Uterus (tissue), 3 donors: ENCODE measurements at regions not wholly inside any gene's neighbourhood (a gene's known extent, or its start where the extent isn't known, plus 50 kb on each side); places are given as distances from the start of the nearest gene placed in this dataset.

Source experiments
- DNase-seq, 2 donors: peaks; one replicate each; pipeline ENCODE4 v3.0.0-alpha.2; 2019 to 2020
- H3K27ac ChIP-seq, 2 donors: fragments of 200-600 bp; sonication (generic); 1 replicate in 1 of 2; 2 replicates in 1 of 2; pipeline ENCODE4 v1.5.1; 2016 to 2018
- H3K27me3 ChIP-seq, 2 donors: fragments of 200-600 bp; sonication (generic); one replicate each; pipeline ENCODE4 v1.5.1; 2018 to 2019; ENCODE audit warnings: control low read depth in 1 of 2
- H3K36me3 ChIP-seq, 2 donors: fragments of 200-600 bp; sonication (generic); one replicate each; pipeline ENCODE4 v1.5.1; 2019; ENCODE audit warnings: control low read depth in 1 of 2
- H3K4me1 ChIP-seq, 2 donors: fragments of 200-600 bp; sonication (generic); one replicate each; pipeline ENCODE4 v1.5.1; 2018 to 2019; ENCODE audit warnings: control low read depth in 1 of 2
- H3K4me3 ChIP-seq, 2 donors: fragments of 200-600 bp; sonication (generic); 1 replicate in 1 of 2; 2 replicates in 1 of 2; pipeline ENCODE4 v1.5.1; 2018 to 2019; ENCODE audit warnings: mild to moderate bottlenecking in 1 of 2
- H3K9me3 ChIP-seq, 2 donors: fragments of 200-600 bp; sonication (generic); one replicate each; pipeline ENCODE4 v1.5.1; 2019; ENCODE audit warnings: control low read depth in 1 of 2
- POLR2A ChIP-seq, 2 donors: fragments of 450-650 bp; IDR thresholded peaks; one replicate each; pipeline ENCODE4 v1.6.1; 2016; ENCODE audit warnings: antibody characterized with exemption in 2 of 2, mild to moderate bottlenecking in 1 of 2, moderate library complexity in 1 of 2
- intact Hi-C: fragments of 100-400 bp; cut with DNase I; formaldehyde crosslinking; loops from one replicate; pipeline ENCODE4 v1.15.1; 2023; ENCODE audit warnings: low total_unique reads
- TF ChIP-seq, protein P1 (sequence below), 4 experiments: fragments of 200-600 bp in 2 of 4; fragments of 450-650 bp in 2 of 4; sonication (generic) in 2 of 4; IDR thresholded peaks; one replicate each; pipeline ENCODE4 v1.5.1; 2016 to 2019; ENCODE audit warnings: antibody characterized with exemption in 4 of 4, mild to moderate bottlenecking in 2 of 4, moderate library complexity in 1 of 4
- donor health status: DM: yes; HTN: yes; CAD: no.

DNA sequence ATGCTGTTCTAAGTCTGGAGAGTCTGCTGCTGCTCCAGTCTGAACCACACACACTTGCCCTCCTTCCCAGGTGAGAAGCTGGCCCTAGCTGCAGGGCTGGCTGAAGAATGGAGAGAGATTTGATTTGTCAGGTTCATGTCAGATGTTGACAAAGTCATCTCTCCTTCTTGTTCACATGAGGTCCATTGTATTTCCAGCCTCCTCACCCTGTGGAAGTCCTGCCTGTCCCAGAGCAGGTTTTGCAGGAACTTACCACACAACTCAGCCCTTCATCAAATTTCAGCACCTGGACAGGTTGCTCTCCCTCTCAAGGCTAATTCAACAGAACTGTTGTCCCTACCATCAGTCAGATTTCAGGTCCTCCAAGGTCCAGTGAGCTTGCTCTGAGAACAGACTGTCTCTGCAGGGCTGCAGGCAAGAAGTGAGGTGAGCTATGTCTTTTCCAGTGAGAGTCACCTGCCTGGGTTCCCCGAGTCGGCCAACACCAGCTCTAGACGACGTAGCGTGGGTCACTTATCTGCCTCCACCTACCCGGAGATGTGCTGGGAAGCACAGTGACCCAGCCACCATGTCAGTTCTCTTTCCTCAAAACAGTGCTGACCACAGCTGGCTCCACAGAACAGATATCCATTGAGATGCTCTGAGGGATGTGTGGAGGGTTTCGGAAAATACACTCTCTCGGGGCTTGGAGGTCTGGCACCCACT, 58.0 kb upstream of the CD93 start:
- TF ChIP-seq POLR2A (IDR thresholded peaks at IDR 0.05) = no peak
- TF ChIP-seq, protein P1, sequence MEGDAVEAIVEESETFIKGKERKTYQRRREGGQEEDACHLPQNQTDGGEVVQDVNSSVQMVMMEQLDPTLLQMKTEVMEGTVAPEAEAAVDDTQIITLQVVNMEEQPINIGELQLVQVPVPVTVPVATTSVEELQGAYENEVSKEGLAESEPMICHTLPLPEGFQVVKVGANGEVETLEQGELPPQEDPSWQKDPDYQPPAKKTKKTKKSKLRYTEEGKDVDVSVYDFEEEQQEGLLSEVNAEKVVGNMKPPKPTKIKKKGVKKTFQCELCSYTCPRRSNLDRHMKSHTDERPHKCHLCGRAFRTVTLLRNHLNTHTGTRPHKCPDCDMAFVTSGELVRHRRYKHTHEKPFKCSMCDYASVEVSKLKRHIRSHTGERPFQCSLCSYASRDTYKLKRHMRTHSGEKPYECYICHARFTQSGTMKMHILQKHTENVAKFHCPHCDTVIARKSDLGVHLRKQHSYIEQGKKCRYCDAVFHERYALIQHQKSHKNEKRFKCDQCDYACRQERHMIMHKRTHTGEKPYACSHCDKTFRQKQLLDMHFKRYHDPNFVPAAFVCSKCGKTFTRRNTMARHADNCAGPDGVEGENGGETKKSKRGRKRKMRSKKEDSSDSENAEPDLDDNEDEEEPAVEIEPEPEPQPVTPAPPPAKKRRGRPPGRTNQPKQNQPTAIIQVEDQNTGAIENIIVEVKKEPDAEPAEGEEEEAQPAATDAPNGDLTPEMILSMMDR (IDR thresholded peaks at IDR 0.05) = no peak
- Histone ChIP-seq H3K4me3 (no peak overlapping the region), H3K36me3 (no peaks in the 10 kb centered on the region), H3K27me3 (no peaks in the 10 kb centered on the region), H3K9me3 (no peaks in the 10 kb centered on the region), H3K27ac (no peak overlapping the region), H3K4me1 (no peaks in the 10 kb centered on the region)
- no peak for DNase-seq
- intact Hi-C loops = no loop called here

DNA sequence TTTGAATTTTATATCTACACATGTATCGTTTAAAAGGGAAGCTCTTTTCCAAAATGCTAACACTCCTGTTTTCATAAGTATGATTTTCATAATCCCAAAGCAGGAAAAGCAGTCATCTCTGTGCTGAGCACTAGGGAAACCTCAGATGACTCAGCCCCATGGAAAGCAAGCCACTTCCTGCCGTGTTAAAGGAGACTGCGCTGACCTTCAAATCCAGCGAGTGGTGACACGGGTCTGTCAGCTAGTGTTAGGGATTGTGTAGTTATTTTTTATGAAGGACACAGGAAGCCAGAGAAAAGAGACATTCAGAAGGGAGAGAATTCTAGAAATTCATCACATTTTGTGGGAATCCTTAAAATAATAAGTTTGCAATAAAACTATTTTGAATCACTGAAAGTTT, 57.0 kb upstream of the CD93 start:
- TF ChIP-seq, protein P1 (IDR thresholded peaks at IDR 0.05) = no peak
- no peak for TF ChIP-seq POLR2A (IDR thresholded peaks at IDR 0.05)
- Histone ChIP-seq H3K36me3 (no peaks in the 10 kb centered on the region), H3K27ac (peak overlapping the region in 1 of 2 donors; percentile 43), H3K4me1 (no peaks in the 10 kb centered on the region), H3K4me3 (no peak overlapping the region), H3K27me3 (no peaks in the 10 kb centered on the region), H3K9me3 (no peaks in the 10 kb centered on the region)
- intact Hi-C loops = no loop called here
- DNase-seq = peak in 1 of 2 donors; percentile 59

GRCh38 chr20:23142162-23143050, 56.3 kb upstream of the CD93 start:
- DNase-seq = no peak
- Histone ChIP-seq H3K4me1 (no peaks in the 10 kb centered on the region), H3K27me3 (no peaks in the 10 kb centered on the region), H3K4me3 (no peak overlapping the region), H3K27ac (peak overlapping the region; percentile 25 to 43), H3K36me3 (no peaks in the 10 kb centered on the region), H3K9me3 (no peaks in the 10 kb centered on the region)
- TF ChIP-seq, protein P1 (IDR thresholded peaks at IDR 0.05) = no peak
- no peak for TF ChIP-seq POLR2A (IDR thresholded peaks at IDR 0.05)
- intact Hi-C loops = no loop called here

DNA sequence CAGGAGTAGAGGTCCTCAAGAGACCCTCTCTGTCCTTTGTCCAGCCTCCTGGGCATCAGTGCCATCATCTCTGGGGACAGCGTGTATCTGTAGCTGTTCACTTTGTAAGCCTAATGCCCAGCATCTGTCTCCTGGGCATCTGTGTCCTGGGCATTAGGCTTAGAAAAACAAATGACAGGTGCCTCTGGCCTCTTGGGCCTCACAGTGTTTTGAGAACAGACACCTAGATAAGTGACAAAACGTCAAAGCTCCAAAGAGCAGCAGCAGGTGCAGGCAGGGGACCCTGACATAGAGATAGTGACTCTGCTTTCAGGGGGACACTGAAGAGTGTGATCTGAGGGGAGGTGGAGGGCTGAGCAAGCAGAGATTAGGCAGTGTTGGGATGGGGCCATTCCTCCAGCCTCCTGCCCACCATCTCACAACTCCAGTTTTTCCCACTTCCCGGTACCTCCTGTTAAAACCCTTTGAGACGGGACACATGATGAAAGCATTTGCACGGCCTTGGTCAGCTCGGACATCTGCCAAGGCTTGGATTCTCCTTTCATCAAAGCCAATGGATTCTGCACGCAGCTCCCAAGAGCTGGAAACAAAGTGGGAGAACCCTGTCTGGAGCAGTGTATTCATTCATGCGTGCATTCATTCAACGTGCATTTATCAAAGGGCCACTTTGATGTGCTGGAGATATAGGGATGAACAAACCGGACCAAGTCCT, 55.5 kb upstream of the CD93 start:
- Histone ChIP-seq H3K9me3 (no peaks in the 10 kb centered on the region), H3K4me1 (no peaks in the 10 kb centered on the region), H3K27me3 (no peaks in the 10 kb centered on the region), H3K4me3 (no peak overlapping the region), H3K36me3 (no peaks in the 10 kb centered on the region), H3K27ac (no peak overlapping the region)
- intact Hi-C loops = no loop called here
- TF ChIP-seq, protein P1 (IDR thresholded peaks at IDR 0.05) = no peak
- TF ChIP-seq POLR2A (IDR thresholded peaks at IDR 0.05) = no peak
- DNase-seq = no peak
